NCI-H1436 treated with DMSO at 0.1 percent for 48 hours (cell line): ENCODE measurements at regions not wholly inside any gene's neighbourhood (a gene's known extent, or its start where the extent isn't known, plus 50 kb on each side); places are given as distances from the start of the nearest gene placed in this dataset.

Experiments used
- DNase-seq: peaks from one replicate; lab custom pipeline; 2025; lab: John Stamatoyannopoulos, UW

GRCh38 chr14:49464885-49465284 is 121.3 kb downstream of the RPS29 start:
- DNase-seq = no peak

- DNase-seq = no peak
Measured at GRCh38 chr14:49463146-49463545, 123.0 kb downstream of the RPS29 start.

DNA sequence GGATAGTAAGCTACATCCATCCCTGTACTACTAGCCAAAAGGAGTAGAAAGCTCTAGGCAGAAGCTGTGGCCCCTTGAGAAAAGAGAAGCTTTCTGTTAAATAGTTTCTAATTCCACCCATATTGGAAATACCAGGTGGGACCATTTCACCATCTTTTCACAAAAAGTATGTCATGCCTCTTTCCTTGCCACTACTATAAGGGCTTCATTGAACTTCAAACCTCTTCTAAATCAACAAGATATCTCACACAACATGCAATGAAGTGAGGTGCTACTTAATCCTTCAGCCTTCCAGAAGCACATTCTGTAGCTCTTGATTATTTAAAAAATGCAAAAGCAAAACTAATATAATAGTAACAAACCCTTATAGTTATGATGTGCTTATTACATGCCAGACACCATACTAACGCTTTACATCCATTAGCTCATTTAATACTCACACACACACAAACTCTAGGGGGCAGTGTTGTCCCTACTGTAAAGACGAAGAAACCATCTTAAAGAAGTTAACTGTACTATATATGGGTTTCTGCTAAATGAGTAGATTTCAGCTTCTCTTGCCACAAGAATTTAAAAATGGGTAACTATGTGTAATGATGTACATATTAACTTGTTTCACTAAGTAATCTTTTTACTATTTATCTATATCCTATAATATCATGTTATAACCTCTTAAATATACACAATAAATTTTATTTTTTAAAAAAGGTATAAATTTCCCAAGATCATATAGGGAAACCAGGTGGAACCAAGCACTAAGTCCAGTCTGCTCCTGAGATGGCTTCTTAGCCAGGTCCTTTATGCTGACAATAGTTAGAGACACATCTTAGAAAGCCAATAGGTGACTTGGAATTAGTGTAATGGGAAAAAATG is 124.4 kb downstream of the RPS29 start:
- DNase-seq = no peak

DNA sequence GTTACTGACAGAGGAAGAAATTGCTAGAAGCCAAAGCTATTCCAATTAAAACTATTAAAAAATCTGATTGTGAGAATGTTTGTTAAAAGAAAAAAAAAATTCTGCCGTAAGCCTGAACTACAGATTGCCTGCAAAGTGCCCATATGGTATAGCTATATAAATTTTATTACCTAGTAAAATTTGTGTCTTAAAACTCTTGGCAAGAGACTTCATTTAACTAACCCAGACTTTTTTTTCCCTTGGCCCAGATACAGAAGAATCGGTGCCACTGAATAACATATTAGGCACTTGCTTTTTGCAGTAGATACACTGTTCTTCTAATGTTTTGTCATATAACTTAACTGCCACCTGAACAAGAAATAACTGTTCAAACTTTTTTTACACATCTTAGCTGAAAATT is 125.5 kb downstream of the RPS29 start:
- no peak for DNase-seq

- no peak for DNase-seq
Measured at GRCh38 chr14:49456589-49456988, 129.6 kb downstream of the RPS29 start.

GRCh38 chr14:49451938-49452337 is 134.2 kb downstream of the RPS29 start:
- DNase-seq = no peak

- no peak for DNase-seq
Measured at GRCh38 chr14:49449749-49450148, 136.4 kb downstream of the RPS29 start.

DNA sequence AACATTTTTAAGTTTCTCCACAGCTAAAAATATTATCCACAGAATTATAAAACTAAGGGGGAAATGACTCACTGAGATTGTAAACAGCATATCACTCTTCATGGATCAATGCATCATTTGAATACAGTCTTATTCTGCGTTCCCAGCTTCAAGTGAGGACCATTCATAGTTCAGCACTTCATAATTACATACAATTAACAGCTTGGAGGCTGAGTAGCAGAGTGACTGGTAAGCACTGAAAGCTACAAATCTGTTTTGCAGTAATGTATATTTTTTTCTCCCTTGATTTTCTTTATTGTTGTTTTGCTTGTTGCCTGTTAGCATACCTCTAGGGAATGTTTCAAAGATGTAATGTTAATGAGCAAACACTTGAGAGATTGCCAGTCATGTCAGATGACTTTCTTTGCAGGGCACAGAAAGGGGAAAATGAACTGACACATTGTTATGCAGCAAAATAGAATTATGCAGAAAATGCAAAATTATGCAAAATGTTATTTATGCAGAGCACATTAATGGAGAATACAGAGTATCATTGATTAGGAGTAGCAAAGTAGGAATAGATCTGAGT is 138.6 kb downstream of the RPS29 start:
- no peak for DNase-seq

- no peak for DNase-seq
Measured at GRCh38 chr14:49446801-49447200, 139.4 kb downstream of the RPS29 start.

GRCh38 chr14:49438256-49438770 is 147.9 kb downstream of the RPS29 start:
- no peak for DNase-seq

DNA sequence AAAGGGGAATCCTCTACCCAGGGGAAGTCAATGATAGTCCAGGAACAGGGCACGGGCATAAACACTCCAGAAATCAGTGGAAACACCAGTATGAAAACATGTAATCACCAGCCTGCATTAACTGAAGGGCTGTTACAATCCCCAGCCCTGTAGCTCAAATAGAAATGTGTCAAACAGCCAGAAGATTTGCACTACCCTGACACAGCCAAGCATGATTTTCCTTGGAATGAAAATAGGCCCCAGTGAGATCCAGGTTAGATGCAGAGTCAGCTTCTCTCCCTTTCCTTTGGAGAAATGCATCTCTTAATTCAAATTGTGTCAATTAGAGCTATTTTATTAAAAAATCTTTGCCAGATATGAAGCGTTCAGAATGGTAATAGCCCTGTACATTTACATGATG is 158.1 kb downstream of the RPS29 start:
- DNase-seq = no peak

DNA sequence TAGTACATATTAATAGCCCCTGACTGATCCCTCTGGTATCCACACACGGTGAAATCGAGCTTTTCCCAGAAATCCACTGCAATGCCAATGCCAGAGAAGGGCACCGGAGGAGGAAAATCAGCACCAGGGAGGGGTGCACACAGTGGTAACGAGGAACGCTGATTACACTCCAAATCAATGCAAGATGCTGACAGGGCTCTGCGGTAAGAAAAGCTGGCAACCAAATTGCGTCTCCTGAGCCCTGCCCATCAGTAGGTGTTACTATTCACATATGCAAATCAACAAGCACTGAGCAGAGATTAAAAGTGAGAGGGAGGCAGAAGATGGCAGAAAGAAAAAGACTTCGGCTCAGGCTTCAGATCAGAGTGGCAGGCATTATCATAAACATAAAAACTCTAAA is 159.1 kb downstream of the RPS29 start:
- DNase-seq = no peak

- DNase-seq = no peak
Measured at GRCh38 chr14:49425921-49426320, 160.3 kb downstream of the RPS29 start.

DNA sequence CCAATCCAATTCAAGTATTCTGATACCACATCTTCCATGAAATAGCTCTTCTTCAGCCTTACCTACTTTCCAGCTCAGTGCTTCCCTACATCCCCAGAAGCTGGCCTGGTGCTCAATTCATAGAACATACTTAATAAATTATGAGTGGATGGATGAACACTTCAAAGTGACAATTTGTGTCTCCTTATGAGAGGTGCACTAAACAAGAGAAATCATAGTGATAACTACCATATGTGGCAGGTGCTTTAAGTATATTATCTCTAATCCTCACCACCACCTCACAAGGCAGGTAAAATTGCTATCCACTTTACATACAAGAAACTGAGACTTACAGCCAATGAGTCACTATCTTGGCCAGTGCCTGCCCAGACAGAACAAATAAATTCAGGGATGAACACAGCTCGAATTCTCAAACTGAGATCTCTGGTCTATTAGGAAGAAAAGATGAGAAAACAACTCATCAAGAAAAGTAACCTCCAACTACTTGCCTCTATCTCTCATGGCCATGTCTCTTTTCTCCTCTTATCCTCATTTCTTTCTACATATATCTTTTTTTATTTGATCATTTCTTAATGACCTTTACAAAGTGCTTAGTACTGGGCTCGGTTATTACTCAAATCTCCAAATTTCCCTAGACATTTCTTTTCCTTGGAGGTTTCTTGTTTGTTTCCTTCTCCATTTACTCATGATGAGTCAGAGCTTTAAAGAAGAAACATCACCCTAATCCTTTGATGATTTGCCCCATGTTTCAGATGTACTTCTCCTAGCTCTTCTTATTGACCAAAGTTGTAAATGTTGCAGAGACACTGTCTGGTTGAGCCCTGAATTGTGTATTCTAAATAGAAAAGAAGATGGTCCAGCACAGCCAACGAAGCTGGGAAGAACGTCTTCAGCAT is 161.5 kb downstream of the RPS29 start:
- no peak for DNase-seq

- no peak for DNase-seq
Measured at GRCh38 chr14:49420201-49420600, 166.0 kb downstream of the RPS29 start.

- DNase-seq = no peak
Measured at GRCh38 chr14:49418789-49419188, 167.4 kb downstream of the RPS29 start.

DNA sequence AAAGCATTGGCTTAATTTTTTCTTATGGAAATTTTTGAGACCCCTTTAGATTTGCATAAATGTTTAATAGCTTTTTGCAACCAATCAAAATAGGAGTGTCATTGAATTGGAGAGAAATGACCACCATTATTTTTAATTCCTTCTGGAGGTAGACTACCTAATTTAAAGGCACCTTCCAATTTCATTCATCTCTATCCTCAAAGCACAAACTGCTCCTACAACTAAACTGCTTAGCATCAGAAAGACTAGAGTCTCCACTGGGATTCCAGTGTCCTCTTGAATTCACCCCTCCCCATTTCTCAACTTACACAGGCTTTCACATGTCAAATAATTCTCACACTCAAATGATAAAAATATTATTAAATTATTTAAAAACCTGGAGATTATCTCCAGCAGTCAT is 168.4 kb downstream of the RPS29 start:
- DNase-seq = no peak

GRCh38 chr14:49408187-49408933 is 177.8 kb downstream of the RPS29 start:
- no peak for DNase-seq

DNA sequence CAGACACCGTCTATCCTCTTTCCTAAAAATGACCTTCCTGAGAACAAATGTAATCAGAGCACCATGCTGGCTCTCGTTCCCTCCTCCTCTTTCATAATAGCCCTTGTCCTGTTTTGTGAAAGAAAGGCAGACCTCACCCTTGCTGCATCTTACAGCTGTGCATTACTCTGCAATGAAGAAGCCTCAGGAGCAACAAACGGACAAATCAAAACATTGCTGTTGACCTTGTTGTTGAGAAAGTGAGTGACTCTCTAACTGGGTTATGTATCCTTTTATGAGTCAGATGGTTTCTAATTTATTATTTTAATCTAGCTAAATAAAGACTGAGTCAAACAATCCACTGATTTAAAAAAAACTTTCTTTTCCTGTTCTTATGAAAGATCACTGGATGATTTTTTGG is 180.9 kb downstream of the RPS29 start:
- DNase-seq = no peak

GRCh38 chr14:49401373-49401772 is 184.8 kb downstream of the RPS29 start:
- DNase-seq = no peak

- no peak for DNase-seq
Measured at GRCh38 chr14:49396801-49397200, 189.4 kb downstream of the RPS29 start.

- no peak for DNase-seq
Measured at GRCh38 chr14:49381778-49382177, 204.4 kb downstream of the RPS29 start.
